ENCODE measurements at regions not wholly inside any gene's neighbourhood (a gene's known extent, or its start where the extent isn't known, plus 50 kb on each side); places are given as distances from the start of the nearest gene placed in this dataset.

GRCh38 chr3:164236851-164237250 is 841.4 kb downstream of the SI start:
- TF ChIP-seq REST (IDR thresholded peaks at IDR 0.05; ENCODE audit: borderline replicate concordance): no peak
- TF ChIP-seq REST (CRISPR knock-in tag; IDR thresholded peaks at IDR 0.05; ENCODE audit: low read depth): no peak
- no peak for TF ChIP-seq POLR2AphosphoS5 (IDR thresholded peaks at IDR 0.05; ENCODE audit: control insufficient read depth, insufficient read depth, low read depth, low read length)
- no peak for TF ChIP-seq E2F1 (CRISPR knock-in tag; IDR thresholded peaks at IDR 0.05)
- TF ChIP-seq TSHZ1 (CRISPR knock-in tag; IDR thresholded peaks at IDR 0.05): no peak
- no peak for TF ChIP-seq FOSL1 (tag; conservative IDR thresholded peaks at IDR 0.05)
- no peak for TF ChIP-seq BRD4 (IDR thresholded peaks at IDR 0.05)
- no peak for TF ChIP-seq CTCF (IDR thresholded peaks at IDR 0.05 in 2 of 3, conservative IDR thresholded peaks at IDR 0.05 in 1 of 3; ENCODE audit: insufficient read depth in 2 of 3, low read depth in 1 of 3, low read length in 3 of 3)
- no peak for TF ChIP-seq ZFP1 (CRISPR knock-in tag; IDR thresholded peaks at IDR 0.05)
- no peak for TF ChIP-seq MEF2D (tag; conservative IDR thresholded peaks at IDR 0.05; ENCODE audit: low read depth)
